Mammary epithelial cell (primary cell): ENCODE measurements at regions not wholly inside any gene's neighbourhood (a gene's known extent, or its start where the extent isn't known, plus 50 kb on each side); places are given as distances from the start of the nearest gene placed in this dataset.

Source experiments
- EZH2 ChIP-seq: IDR thresholded peaks from 2 replicates; pipeline ENCODE4 v1.6.1; 2012; ENCODE audit warnings: low read length, inconsistent platforms, borderline replicate concordance
- TF ChIP-seq, protein P1 (sequence below), 2 donors: IDR thresholded peaks in 1 of 2; conservative IDR thresholded peaks in 1 of 2; 2 replicates each; pipeline ENCODE4 v1.5.1; 2011 to 2012; ENCODE audit warnings: inconsistent platforms in 2 of 2, low read length in 2 of 2, mild to moderate bottlenecking in 2 of 2, control low read depth in 1 of 2, low read depth in 1 of 2; ENCODE audit not compliant: insufficient read depth in 1 of 2; ENCODE audit errors: extremely low read depth in 1 of 2

DNA sequence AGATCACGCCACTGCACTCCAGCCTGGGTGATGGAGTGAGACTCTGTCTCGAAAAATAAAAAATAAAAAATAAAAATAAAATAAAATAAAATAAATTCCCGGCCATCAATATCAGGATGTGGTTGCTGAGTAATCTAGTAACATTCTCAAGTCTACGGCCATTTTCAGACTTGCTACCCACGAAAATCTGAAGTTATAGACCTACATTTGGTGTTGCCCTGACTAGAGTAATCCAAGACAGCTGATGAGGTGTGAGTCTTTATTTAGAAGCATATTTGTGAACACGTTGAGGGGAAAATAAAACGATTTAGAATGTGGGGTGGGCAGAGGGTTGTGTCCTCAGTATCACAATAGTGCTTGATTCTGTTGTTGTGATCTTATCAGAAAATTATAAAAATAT, 130.2 kb upstream of the MID1 start:
- TF ChIP-seq, protein P1, sequence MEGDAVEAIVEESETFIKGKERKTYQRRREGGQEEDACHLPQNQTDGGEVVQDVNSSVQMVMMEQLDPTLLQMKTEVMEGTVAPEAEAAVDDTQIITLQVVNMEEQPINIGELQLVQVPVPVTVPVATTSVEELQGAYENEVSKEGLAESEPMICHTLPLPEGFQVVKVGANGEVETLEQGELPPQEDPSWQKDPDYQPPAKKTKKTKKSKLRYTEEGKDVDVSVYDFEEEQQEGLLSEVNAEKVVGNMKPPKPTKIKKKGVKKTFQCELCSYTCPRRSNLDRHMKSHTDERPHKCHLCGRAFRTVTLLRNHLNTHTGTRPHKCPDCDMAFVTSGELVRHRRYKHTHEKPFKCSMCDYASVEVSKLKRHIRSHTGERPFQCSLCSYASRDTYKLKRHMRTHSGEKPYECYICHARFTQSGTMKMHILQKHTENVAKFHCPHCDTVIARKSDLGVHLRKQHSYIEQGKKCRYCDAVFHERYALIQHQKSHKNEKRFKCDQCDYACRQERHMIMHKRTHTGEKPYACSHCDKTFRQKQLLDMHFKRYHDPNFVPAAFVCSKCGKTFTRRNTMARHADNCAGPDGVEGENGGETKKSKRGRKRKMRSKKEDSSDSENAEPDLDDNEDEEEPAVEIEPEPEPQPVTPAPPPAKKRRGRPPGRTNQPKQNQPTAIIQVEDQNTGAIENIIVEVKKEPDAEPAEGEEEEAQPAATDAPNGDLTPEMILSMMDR (conservative IDR thresholded peaks at IDR 0.05 in 1 of 2, IDR thresholded peaks at IDR 0.05 in 1 of 2; ENCODE audit: extremely low read depth in 1 of 2, insufficient read depth in 1 of 2, low read depth in 1 of 2, low read length in 2 of 2) = no peak
- no peak for TF ChIP-seq EZH2
